Choroid plexus epithelial cell (primary cell): ENCODE measurements at regions not wholly inside any gene's neighbourhood (a gene's known extent, or its start where the extent isn't known, plus 50 kb on each side); places are given as distances from the start of the nearest gene placed in this dataset.

Source experiments
- DNase-seq: peaks from one replicate; pipeline ENCODE4 v3.0.0-alpha.2; 2010; ENCODE audit warnings: low read depth
- H3K4me3 ChIP-seq: 2 replicates; pipeline ENCODE4 v1.5.1; 2011; ENCODE audit warnings: low read depth, mild to moderate bottlenecking, control low read depth, low read length, moderate library complexity
- TF ChIP-seq, protein P1 (sequence below): conservative IDR thresholded peaks from 2 replicates; pipeline ENCODE4 v1.5.1; 2011; ENCODE audit warnings: low read depth, mild to moderate bottlenecking, control low read depth, inconsistent platforms, low read length, moderate library complexity

DNA sequence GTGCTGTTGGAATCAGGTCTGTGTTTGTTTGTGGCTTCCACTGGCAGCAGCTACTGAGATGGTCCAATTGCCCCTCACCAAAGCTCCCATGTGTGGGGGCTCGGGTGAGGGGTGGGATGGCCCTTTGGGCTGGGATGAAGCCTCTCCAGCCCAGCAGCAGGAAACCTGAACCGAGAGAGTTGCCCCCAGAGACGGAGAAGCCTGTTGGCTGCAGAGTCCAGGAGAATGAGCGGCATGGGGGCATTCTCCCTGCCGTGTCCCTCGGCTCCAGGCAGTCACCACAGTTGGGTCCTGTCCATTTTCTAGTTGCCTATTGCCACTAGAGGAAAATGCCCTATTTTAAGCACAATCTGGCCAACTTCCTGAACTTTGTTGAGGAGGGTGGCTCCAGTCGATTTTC is 222.2 kb upstream of the PPP2R2D start:
- no peak overlapping the region for H3K4me3 ChIP-seq
- TF ChIP-seq, protein P1, sequence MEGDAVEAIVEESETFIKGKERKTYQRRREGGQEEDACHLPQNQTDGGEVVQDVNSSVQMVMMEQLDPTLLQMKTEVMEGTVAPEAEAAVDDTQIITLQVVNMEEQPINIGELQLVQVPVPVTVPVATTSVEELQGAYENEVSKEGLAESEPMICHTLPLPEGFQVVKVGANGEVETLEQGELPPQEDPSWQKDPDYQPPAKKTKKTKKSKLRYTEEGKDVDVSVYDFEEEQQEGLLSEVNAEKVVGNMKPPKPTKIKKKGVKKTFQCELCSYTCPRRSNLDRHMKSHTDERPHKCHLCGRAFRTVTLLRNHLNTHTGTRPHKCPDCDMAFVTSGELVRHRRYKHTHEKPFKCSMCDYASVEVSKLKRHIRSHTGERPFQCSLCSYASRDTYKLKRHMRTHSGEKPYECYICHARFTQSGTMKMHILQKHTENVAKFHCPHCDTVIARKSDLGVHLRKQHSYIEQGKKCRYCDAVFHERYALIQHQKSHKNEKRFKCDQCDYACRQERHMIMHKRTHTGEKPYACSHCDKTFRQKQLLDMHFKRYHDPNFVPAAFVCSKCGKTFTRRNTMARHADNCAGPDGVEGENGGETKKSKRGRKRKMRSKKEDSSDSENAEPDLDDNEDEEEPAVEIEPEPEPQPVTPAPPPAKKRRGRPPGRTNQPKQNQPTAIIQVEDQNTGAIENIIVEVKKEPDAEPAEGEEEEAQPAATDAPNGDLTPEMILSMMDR, result no peak
- no peak for DNase-seq

DNA sequence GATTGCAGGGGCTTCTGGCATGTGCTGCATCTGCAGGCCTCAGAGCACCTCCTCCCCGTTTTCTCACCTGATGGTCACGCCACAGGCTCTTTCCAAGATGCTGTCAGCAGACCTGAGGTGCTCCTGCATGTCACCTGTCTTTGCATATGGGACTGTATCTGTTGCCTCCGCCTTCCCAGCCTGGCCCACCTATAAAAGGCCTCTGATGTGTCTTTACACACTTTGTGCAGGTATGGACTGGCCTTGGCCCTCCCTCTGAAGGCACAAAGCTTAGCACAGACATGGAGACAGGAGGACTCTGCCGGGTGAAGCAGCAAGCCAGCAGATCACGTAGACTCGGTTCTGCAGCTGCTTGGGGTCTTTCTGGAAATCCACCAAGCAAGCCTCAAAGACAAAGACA is 220.9 kb upstream of the PPP2R2D start:
- DNase-seq, result no peak
- no peak overlapping the region for H3K4me3 ChIP-seq
- TF ChIP-seq, protein P1, result no peak

DNA sequence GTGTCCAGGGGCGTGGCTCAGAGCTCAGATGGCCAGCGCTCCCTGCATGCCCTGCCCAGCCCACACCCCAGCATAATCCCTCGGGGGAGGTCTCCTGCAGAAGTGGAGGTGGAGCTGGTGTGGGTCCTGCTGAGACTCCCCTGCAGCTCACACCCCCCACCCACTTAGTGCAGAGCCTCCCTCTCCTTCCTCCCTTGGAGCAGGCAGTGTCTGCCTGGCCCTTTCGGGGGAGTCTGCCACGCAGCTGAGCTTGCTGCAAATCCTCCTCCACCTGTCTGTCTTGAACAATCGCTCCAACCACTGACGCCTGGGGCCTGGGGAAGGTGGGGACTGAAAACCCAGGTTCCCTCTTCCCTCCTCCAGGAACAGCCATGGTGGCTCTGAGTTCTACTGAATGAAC is 219.7 kb upstream of the PPP2R2D start:
- no peak overlapping the region for H3K4me3 ChIP-seq
- DNase-seq, result no peak
- TF ChIP-seq, protein P1, result no peak

DNA sequence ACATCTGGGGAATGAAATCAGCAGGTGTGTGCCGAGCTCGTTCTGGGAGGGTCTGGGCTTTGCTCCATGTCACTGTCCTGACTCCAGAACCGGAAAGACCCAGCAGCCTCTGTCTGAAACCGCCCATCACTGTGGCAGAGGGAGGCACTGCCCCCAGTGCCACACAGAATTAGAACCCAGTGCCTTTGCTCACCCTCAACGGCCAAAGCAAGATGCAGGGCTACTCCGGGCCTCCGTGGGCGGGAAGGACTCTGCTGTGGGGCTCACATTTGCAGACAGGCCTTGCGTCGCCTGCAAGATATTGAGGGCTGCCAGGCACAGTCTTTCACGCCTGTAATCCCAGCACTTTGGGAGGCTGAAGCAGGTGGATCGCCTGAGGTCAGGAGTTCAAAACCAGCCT is 219.2 kb upstream of the PPP2R2D start:
- DNase-seq, result no peak
- TF ChIP-seq, protein P1, result no peak
- no peak overlapping the region for H3K4me3 ChIP-seq

DNA sequence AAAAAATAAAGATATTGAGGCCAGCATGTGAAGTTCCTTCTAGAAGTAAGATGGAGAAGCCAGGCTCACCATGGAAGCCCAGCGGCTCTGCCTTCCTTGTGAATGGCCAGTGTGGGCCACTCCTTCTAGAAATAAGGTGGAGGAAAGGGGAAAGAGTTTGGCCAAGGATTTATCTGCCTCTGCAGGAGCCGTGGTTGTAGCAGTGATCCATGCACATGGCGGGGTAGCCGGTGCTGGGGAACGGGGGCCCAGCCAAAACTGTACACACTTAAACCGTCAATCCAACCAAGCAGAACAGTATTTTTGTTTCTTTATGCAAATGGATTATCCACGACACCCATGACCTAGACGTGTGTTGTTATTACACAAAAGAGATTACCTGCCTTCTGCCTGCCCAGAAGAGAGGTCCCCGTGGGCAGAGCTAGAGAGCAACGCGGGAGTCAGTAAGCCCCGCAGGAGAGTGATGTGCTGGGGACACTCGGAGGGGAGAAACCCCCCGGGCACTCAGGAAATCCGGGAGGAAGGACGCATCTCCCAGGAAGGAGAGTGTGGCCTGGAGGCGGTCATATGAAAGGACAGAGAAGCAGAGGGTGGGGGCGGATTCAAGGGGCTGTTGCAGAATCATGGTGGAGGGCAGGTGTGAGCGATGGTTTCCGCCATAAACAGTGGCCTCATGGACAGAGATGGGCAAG is 218.4 kb upstream of the PPP2R2D start:
- TF ChIP-seq, protein P1, result no peak
- DNase-seq, result no peak
- H3K4me3 ChIP-seq, result no peak overlapping the region

DNA sequence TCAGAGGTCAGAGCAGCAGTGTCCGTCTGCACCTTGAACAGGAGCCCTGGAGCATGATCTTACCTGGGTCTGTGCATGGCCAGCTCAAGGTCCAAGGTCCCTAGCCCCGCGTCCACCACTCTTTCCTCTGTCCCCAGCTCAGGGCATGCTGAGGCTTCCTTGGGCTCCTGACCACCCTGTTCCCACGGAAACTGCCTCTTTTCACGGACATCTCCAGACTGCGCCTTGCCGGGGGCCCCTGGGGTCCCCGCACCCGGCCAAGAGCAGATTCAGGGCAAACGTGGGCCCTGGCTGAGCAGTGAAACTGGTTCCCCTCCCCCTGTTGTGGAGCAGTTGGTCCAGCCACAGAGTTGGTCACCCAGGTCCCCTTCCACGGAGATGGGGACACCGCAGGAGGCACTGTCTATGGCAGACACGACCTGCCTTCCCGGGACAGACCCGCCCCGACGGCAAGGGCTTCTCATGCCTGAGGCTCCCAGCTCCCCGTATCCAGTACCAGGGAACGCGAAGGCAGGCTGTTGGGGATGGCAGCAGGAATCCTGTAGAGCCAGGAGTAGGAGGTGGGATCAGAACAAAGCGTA is 217.4 kb upstream of the PPP2R2D start:
- TF ChIP-seq, protein P1, result no peak
- no peak overlapping the region for H3K4me3 ChIP-seq
- DNase-seq, result no peak

DNA sequence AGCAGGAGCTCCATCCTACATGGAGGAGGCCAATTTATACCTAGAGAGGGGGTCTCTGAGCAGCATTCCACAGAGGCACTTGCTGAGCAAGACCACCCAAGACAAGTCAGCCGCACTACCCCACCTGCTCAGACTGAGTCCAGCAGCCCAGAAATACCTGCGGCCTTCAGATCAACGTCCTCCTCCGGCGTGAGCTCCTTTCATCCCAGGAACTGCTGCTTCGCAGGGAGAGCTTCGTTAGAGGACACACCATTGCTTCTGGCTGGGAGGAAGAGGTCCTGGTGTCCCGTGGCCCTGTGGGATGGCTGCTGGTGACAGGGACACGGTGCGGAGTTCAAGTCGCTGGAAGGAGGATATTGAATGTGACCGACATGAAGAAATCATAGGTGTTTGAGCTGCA is 216.9 kb upstream of the PPP2R2D start:
- no peak for DNase-seq
- TF ChIP-seq, protein P1, result no peak
- no peak overlapping the region for H3K4me3 ChIP-seq
